HG03575 (cell line): ENCODE measurements at regions not wholly inside any gene's neighbourhood (a gene's known extent, or its start where the extent isn't known, plus 50 kb on each side); places are given as distances from the start of the nearest gene placed in this dataset.

Experiments
- ATAC-seq: cut with Tn5 transposase; IDR thresholded peaks from one replicate; pipeline ENCODE4 v1.9.1; 2021; ENCODE audit not compliant: unreplicated experiment, insufficient number of reproducible peaks, low FRiP score; ENCODE audit errors: extremely low read depth

- no peak for ATAC-seq
Measured at GRCh38 chr4:92074839-92075238, 228.9 kb upstream of the GRID2 start.

- no peak for ATAC-seq
Measured at GRCh38 chr4:92090887-92091286, 212.9 kb upstream of the GRID2 start.

- ATAC-seq: no peak
Measured at GRCh38 chr4:92091335-92091734, 212.4 kb upstream of the GRID2 start.

GRCh38 chr4:92099861-92100260 is 203.9 kb upstream of the GRID2 start:
- ATAC-seq: no peak

- ATAC-seq: no peak
Measured at GRCh38 chr4:92100975-92101374, 202.8 kb upstream of the GRID2 start.

- no peak for ATAC-seq
Measured at GRCh38 chr4:92101737-92102172, 202.0 kb upstream of the GRID2 start.

- no peak for ATAC-seq
Measured at GRCh38 chr4:92104506-92104905, 199.3 kb upstream of the GRID2 start.

GRCh38 chr4:92106816-92107215 is 196.9 kb upstream of the GRID2 start:
- no peak for ATAC-seq

- ATAC-seq: no peak
Measured at GRCh38 chr4:92111493-92111892, 192.3 kb upstream of the GRID2 start.

- ATAC-seq: no peak
Measured at GRCh38 chr4:92112805-92113204, 191.0 kb upstream of the GRID2 start.

GRCh38 chr4:92120810-92121498 is 182.8 kb upstream of the GRID2 start:
- ATAC-seq: no peak

- ATAC-seq: no peak
Measured at GRCh38 chr4:92122911-92123310, 180.9 kb upstream of the GRID2 start.

GRCh38 chr4:92128676-92129075 is 175.1 kb upstream of the GRID2 start:
- ATAC-seq: no peak

GRCh38 chr4:92129408-92129994 is 174.3 kb upstream of the GRID2 start:
- ATAC-seq: no peak

- no peak for ATAC-seq
Measured at GRCh38 chr4:92136434-92136833, 167.3 kb upstream of the GRID2 start.

GRCh38 chr4:92163348-92163747 is 140.4 kb upstream of the GRID2 start:
- ATAC-seq: no peak

GRCh38 chr4:92170340-92170739 is 133.4 kb upstream of the GRID2 start:
- no peak for ATAC-seq

GRCh38 chr4:92172203-92172602 is 131.6 kb upstream of the GRID2 start:
- no peak for ATAC-seq

GRCh38 chr4:92175250-92175649 is 128.5 kb upstream of the GRID2 start:
- no peak for ATAC-seq

GRCh38 chr4:92182006-92182735 is 121.6 kb upstream of the GRID2 start:
- no peak for ATAC-seq
